ENCODE measurements at regions not wholly inside any gene's neighbourhood (a gene's known extent, or its start where the extent isn't known, plus 50 kb on each side); places are given as distances from the start of the nearest gene placed in this dataset.
A peak's percentile ranks its signal among the peaks of the same experiment; 100 is the strongest.

DNA sequence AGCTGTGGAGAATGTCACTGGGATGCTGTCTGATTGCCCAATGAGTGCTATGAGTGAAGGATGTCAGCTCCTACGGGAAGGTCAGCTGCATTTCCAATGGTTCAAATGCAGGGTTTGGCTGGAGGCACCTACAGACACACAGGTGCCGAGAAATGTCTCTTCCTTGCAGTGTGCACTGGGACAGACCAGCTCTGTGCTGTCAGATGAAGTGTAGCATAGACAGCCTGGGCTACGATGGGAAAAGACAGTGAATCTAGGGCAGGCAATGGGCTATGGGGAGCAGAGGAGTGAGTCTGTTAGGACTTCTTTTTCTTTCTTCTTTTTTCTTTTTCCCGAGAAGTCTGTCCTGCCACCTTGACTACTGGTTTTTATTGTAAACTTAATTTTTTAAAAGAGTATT lies 223.1 kb upstream of the EOMES start:
- DNase-seq: no peak

DNA sequence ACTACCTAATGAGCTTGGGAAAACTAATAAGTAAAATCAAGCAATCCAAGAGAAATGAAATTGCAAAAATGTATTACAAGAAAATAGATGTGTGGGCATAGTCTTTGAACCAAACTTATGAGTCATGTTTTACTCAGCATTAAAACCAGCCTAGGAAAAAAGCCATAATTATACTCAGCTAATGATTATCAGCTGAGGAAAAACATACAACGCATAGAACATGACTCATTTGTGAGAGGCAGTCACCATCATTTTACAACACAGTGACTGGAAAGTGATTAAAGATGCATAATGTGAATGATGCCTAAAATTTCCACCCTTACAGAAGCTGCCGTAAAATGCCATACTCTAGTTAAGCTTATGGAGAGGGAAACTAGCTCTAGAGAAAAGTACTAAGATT lies 238.0 kb upstream of the EOMES start:
- no peak for DNase-seq

GRCh38 chr3:27963519-27963918 lies 241.4 kb upstream of the EOMES start:
- DNase-seq: no peak

DNA sequence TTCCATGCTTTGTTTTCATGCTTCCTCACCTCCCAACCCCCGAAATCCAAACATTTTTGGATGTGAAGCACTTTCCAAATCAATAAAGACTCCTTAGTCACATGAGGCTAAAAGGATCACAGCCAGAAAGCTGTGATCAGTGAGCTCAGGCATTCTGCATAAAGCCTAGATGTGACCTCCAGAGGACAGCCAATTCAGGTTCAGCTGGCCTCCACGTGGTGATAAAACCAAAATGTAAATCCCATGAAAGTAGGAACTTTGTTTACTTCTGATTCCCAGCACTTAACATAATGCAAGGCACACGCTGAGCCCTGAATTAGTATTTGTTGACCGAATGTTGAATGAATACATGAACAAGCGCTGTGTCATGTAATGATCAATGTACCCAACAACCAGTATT lies 249.5 kb upstream of the EOMES start:
- no peak for DNase-seq

- DNase-seq: no peak
These were observed 254.8 kb upstream of the EOMES start for GRCh38 chr3:27976933-27977332.

- DNase-seq: no peak
These were observed 256.3 kb upstream of the EOMES start for GRCh38 chr3:27978440-27978839.

DNA sequence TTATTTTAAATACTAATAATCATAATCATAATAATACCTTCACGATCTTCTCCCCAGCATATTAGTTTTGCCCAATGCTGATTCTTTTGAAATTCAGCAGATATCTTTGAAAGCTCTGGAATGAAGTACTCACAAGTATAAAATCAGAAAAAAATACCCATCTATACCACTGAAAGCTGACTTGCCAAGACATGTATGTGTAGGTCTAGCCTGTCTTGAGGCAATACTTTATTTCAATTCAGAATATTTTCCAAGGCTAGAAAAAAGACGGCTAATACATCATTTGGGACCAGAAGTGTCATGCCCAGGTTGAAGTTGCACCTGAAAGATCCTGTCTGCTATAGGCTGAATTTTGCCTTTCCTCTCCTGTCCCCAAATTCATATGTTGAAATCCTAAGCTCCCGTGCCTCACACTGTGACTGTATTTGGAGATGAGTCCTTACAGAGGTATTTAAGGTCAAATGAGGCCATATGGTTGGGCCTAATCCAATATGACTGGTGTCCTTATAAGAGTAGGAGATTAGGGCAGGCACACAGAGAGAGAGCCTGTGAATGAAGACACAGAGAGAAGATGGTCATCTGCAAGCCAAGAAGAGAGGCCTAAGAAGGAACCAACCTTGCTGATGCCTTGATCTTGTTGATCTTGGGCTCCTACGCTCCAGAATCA lies 255.9 kb upstream of the CMC1 start:
- no peak for DNase-seq

GRCh38 chr3:27986234-27986879 lies 255.1 kb upstream of the CMC1 start:
- DNase-seq: no peak

DNA sequence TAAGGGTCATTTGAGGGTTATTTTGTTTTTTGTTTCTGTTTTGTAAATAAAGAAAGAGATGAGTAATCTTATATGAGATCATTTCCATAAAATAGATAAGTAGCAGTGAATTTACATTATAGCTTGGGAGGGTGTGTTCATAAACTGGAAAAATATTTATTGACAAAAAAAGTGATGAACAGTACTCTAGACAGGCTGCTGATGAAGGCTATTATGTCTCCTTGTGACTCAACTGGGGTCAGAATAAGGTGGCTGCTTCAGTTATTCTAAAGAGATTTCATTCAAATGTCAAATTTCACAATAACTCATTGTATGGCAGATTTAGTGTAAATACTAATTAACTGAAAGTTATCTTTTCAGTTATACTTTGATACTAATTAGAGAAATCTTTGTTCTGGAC lies 251.1 kb upstream of the CMC1 start:
- no peak for DNase-seq

- no peak for DNase-seq
These were observed 250.6 kb upstream of the CMC1 start for GRCh38 chr3:27990837-27991236.

DNA sequence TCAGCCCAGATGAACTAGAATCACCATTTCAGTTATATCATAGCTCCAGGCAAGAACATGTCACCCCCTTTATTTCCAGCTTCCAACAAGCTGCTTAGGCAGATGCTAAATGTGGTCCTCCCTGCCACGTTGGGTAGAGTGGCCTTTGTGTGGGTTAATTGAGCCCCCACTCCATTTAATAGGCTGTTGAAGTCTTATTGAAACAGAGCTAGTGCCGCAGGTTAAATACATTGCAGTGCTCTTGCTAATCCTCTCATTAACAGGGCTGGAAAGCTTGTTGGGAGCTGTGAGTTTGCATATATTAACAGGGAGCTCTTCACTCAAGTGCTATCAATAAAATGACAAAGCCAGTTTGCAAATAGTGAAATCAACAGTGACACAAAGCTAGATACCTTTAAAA lies 248.4 kb upstream of the CMC1 start:
- DNase-seq: peak; percentile 95

- no peak for DNase-seq
These were observed 240.8 kb upstream of the CMC1 start for GRCh38 chr3:28000608-28001007.

GRCh38 chr3:28008235-28008634 lies 233.2 kb upstream of the CMC1 start:
- DNase-seq: no peak

GRCh38 chr3:28012830-28013229 lies 228.6 kb upstream of the CMC1 start:
- no peak for DNase-seq

DNA sequence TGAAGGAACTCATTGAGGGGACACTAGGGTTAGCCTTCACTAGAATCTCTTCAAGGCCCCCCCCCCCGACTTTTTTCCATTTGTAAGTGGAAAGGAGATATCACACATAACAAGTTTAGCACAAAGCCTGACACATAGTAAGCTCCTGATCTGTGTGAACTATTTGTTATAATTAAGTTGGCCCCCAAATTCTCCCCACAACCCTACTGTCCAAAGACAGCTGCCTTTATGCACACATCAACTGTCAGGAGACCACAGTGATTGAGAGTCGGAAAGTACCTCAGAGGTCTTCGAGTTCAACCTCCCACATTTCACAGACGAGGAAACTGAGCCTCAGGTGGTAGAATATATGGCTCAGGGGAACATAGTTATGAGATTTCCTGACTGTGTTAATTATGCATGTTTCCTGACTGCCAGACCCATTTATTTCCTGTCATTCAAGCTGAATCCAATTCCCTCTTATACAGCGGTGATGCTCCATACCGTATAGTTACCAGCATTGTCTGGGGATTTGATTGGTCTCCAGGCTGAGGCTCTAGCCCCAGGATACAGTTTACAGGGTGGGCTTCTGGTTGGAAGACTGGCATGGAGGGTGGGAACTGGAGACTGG lies 227.4 kb upstream of the CMC1 start:
- no peak for DNase-seq

- no peak for DNase-seq
These were observed 222.3 kb upstream of the CMC1 start for GRCh38 chr3:28018925-28019718.

DNA sequence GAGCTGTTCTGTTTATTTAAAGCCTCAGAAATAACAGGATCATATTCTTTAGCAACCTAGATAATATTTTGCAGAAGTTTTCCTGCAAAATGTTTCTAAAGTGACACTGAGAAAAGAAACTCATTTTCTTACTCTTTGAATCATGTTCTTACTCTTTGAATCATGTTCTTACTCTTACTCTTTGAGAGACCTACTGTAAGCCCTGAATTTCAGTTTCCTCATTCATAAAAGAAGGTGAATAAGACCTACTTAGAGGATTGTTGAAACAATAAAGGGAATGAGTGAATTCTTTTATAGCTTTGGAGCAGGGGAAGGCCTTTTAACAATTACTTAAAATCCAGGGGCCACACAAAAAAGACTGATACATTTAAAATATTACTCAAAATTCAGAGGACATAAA lies 221.7 kb upstream of the CMC1 start:
- DNase-seq: no peak

DNA sequence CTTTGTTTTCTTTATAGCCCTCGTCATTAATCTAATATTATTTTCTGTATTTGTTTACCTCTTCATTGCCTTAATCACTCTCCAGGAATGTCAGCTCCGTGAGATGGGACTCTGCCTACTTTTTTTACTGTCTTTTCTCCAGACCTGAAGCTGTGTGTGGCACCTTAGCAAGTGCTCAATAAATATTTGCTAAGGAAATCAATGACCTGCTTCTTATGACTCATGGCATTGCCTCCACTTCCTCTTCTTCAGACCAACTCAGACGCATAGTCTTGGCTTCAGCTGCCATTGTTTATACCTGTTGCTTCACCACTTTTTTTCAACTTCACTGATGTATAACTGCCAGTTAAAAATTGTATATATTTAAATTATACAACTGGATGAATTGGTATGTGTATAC lies 218.5 kb upstream of the CMC1 start:
- DNase-seq: no peak

GRCh38 chr3:28028554-28028953 lies 212.9 kb upstream of the CMC1 start:
- DNase-seq: no peak

GRCh38 chr3:28033059-28033784 lies 208.2 kb upstream of the CMC1 start:
- DNase-seq: no peak

GRCh38 chr3:28036599-28037575 lies 204.5 kb upstream of the CMC1 start:
- DNase-seq: no peak

DNA sequence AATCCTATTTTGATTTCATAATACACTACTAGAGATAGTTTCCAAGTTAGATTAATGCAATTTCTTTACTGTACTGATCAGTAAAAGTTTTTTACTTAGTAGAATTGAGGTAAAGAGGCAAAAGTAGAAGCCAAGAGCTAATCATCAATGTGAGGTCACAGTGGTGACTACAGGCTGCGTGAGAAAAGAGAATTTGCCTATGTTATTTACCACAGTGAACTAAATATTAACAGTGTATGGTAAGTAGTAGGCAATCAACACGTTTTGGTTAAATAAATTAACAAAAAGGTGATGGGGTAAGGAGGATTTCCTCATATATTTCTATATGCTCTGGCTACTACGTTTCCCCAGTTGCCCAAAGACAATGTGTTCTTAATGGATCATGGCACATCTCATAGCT lies 202.2 kb upstream of the CMC1 start:
- DNase-seq: no peak

All from NCI-H524 treated with DMSO at 0.1 percent for 48 hours (cell line).